ENCODE measurements at regions not wholly inside any gene's neighbourhood (a gene's known extent, or its start where the extent isn't known, plus 50 kb on each side); places are given as distances from the start of the nearest gene placed in this dataset.

GRCh38 chr14:97655169-97655948, 858.2 kb downstream of the VRK1 start:
- ATAC-seq (no peak), DNase-seq (peak in 1 of 2 donors; percentile 31)
- Histone ChIP-seq H3K27me3 (ENCODE audit: control insufficient read depth, insufficient read depth, low read length) (no peaks in the 10 kb centered on the region), H3K27ac (ENCODE audit: low read length) (no peak overlapping the region), H3K9me3 (ENCODE audit: control insufficient read depth, insufficient read depth, low read length) (no peaks in the 10 kb centered on the region), H3K4me1 (ENCODE audit: control insufficient read depth, insufficient read depth, low read length) (no peaks in the 10 kb centered on the region), H3K36me3 (ENCODE audit: control insufficient read depth, insufficient read depth, low read length) (no peaks in the 10 kb centered on the region), H3K4me3 (ENCODE audit: low read length) (no peak overlapping the region)
- WGBS (ENCODE audit: insufficient coverage), result 84% methylated on average over 5 of the region's 5 CpGs
- H3K4me3 Mint-ChIP-seq, result no peak overlapping the region
- peaks cover 8 to 9% of the 10 kb centered on the region in 2 donors for H3K4me1 Mint-ChIP-seq
- TF ChIP-seq CTCF (IDR thresholded peaks at IDR 0.05), result no peak
- H3K9me3 Mint-ChIP-seq, result no peaks in the 10 kb centered on the region
- H3K27me3 Mint-ChIP-seq (ENCODE audit: low read depth in 2 of 2), result peaks cover 3 to 4% of the 10 kb centered on the region in 2 donors
- H3K36me3 Mint-ChIP-seq, result no peaks in the 10 kb centered on the region
- H3K27ac Mint-ChIP-seq, result no peak overlapping the region
- intact Hi-C loops (cut with micrococcal nuclease), result no loop called here

GRCh38 chr14:97657609-97658008, 860.4 kb downstream of the VRK1 start:
- H3K9me3 ChIP-seq (ENCODE audit: control insufficient read depth, insufficient read depth, low read length), result no peaks in the 10 kb centered on the region
- Mint-ChIP-seq H3K9me3 (no peaks in the 10 kb centered on the region), H3K27ac (no peak overlapping the region), H3K4me3 (no peak overlapping the region), H3K36me3 (no peaks in the 10 kb centered on the region), H3K4me1 (peaks cover 8 to 9% of the 10 kb centered on the region in 2 donors), H3K27me3 (ENCODE audit: low read depth in 2 of 2) (peaks cover 4 to 5% of the 10 kb centered on the region in 2 donors)
- ATAC-seq, result no peak
- H3K4me3 ChIP-seq (ENCODE audit: low read length), result no peak overlapping the region
- H3K4me1 ChIP-seq (ENCODE audit: control insufficient read depth, insufficient read depth, low read length), result no peaks in the 10 kb centered on the region
- H3K27ac ChIP-seq (ENCODE audit: low read length), result no peak overlapping the region
- H3K36me3 ChIP-seq (ENCODE audit: control insufficient read depth, insufficient read depth, low read length), result no peaks in the 10 kb centered on the region
- no peak for TF ChIP-seq CTCF (IDR thresholded peaks at IDR 0.05)
- intact Hi-C loops (cut with micrococcal nuclease), result no loop called here
- no peak for DNase-seq
- WGBS (ENCODE audit: insufficient coverage), result 92% methylated on average over 2 of the region's 2 CpGs
- H3K27me3 ChIP-seq (ENCODE audit: control insufficient read depth, insufficient read depth, low read length), result no peaks in the 10 kb centered on the region

GRCh38 chr14:97687944-97688630, 890.9 kb downstream of the VRK1 start:
- Histone ChIP-seq H3K27me3 (ENCODE audit: control insufficient read depth, insufficient read depth, low read length) (no peaks in the 10 kb centered on the region), H3K4me1 (ENCODE audit: control insufficient read depth, insufficient read depth, low read length) (no peaks in the 10 kb centered on the region), H3K4me3 (ENCODE audit: low read length) (no peak overlapping the region), H3K36me3 (ENCODE audit: control insufficient read depth, insufficient read depth, low read length) (no peaks in the 10 kb centered on the region), H3K27ac (ENCODE audit: low read length) (no peak overlapping the region), H3K9me3 (ENCODE audit: control insufficient read depth, insufficient read depth, low read length) (no peaks in the 10 kb centered on the region)
- whole genome bisulfite sequencing (ENCODE audit: insufficient coverage), result 94% methylated on average over 5 of the region's 6 CpGs
- Mint-ChIP-seq H3K27me3 (ENCODE audit: low read depth in 2 of 2) (no peaks in the 10 kb centered on the region), H3K9me3 (peaks cover 0 to 2% of the 10 kb centered on the region in 2 donors), H3K4me1 (peaks cover 22 to 34% of the 10 kb centered on the region in 2 donors), H3K36me3 (no peaks in the 10 kb centered on the region), H3K4me3 (no peak overlapping the region), H3K27ac (no peak overlapping the region)
- ATAC-seq (no peak), DNase-seq (no peak)
- intact Hi-C loops (cut with micrococcal nuclease), result no loop called here
- TF ChIP-seq CTCF (IDR thresholded peaks at IDR 0.05), result no peak
